Endothelial cell of umbilical vein (primary cell): ENCODE measurements at regions not wholly inside any gene's neighbourhood (a gene's known extent, or its start where the extent isn't known, plus 50 kb on each side); places are given as distances from the start of the nearest gene placed in this dataset.

Source experiments
- EZH2 ChIP-seq: IDR thresholded peaks from 2 replicates; pipeline ENCODE4 v1.6.1; 2012; ENCODE audit warnings: borderline replicate concordance, low read depth, mild to moderate bottlenecking, moderate library complexity, low read length, inconsistent platforms; ENCODE audit not compliant: severe bottlenecking
- GATA2 ChIP-seq: IDR thresholded peaks from 2 replicates; pipeline ENCODE4 v1.7.0; 2011; ENCODE audit warnings: low read depth, mild to moderate bottlenecking, moderate library complexity, mixed read lengths, low read length; ENCODE audit not compliant: insufficient read length, insufficient read depth
- JUN ChIP-seq: IDR thresholded peaks from 2 replicates; pipeline ENCODE4 v1.6.1; 2011; ENCODE audit warnings: borderline replicate concordance, low read depth; ENCODE audit not compliant: insufficient read length, insufficient read depth
- POLR2A ChIP-seq: IDR thresholded peaks from 2 replicates; pipeline ENCODE4 v1.6.1; 2012; ENCODE audit warnings: low read depth, mild to moderate bottlenecking, control low read depth, low read length
- POLR2AphosphoS5 ChIP-seq: IDR thresholded peaks from 2 replicates; pipeline ENCODE4 v1.6.1; 2012; ENCODE audit warnings: low read depth, mild to moderate bottlenecking, control low read depth, low read length, moderate library complexity; ENCODE audit not compliant: insufficient read depth
- TF ChIP-seq, protein P1 (sequence below), 2 donors: IDR thresholded peaks; 1 replicate in 1 of 2; 2 replicates in 1 of 2; pipeline ENCODE4 v1.5.1; 2011; ENCODE audit warnings: low read length in 2 of 2, mild to moderate bottlenecking in 2 of 2, moderate library complexity in 2 of 2, control low read depth in 1 of 2, inconsistent platforms in 1 of 2, low read depth in 1 of 2; ENCODE audit not compliant: insufficient read depth in 1 of 2; ENCODE audit errors: extremely low read depth in 1 of 2
- TF ChIP-seq, protein P2 (sequence below): IDR thresholded peaks from 2 replicates; pipeline ENCODE4 v1.6.1; 2011; ENCODE audit not compliant: insufficient read depth, insufficient read length

DNA sequence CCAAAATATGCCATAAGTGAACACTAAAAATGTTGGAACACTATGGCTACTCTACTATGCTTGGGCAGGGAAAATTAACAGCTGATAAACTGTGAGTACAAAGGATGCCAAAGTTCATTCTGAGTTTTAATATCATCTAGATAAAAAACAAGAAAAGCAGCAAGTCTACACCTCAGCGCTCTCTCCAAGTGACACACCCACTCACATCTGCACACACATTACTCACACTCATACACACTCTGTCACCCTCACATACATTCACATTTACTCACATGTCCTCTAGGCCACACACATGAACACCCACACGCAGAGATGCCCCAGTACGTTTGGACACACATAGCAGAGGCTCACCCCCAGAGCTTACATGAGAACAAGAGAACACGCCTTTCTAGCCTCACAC is 87.3 kb upstream of the RAB4A start:
- TF ChIP-seq, protein P1, sequence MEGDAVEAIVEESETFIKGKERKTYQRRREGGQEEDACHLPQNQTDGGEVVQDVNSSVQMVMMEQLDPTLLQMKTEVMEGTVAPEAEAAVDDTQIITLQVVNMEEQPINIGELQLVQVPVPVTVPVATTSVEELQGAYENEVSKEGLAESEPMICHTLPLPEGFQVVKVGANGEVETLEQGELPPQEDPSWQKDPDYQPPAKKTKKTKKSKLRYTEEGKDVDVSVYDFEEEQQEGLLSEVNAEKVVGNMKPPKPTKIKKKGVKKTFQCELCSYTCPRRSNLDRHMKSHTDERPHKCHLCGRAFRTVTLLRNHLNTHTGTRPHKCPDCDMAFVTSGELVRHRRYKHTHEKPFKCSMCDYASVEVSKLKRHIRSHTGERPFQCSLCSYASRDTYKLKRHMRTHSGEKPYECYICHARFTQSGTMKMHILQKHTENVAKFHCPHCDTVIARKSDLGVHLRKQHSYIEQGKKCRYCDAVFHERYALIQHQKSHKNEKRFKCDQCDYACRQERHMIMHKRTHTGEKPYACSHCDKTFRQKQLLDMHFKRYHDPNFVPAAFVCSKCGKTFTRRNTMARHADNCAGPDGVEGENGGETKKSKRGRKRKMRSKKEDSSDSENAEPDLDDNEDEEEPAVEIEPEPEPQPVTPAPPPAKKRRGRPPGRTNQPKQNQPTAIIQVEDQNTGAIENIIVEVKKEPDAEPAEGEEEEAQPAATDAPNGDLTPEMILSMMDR (IDR thresholded peaks at IDR 0.05; ENCODE audit: extremely low read depth in 1 of 2, insufficient read depth in 1 of 2, low read depth in 1 of 2, low read length in 2 of 2) = no peak
- TF ChIP-seq POLR2A (no peak), EZH2 (no peak), POLR2AphosphoS5 (no peak), GATA2 (no peak), JUN (no peak)
- TF ChIP-seq, protein P2, sequence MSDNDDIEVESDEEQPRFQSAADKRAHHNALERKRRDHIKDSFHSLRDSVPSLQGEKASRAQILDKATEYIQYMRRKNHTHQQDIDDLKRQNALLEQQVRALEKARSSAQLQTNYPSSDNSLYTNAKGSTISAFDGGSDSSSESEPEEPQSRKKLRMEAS = no peak
